GM13977 (cell line): ENCODE measurements at regions not wholly inside any gene's neighbourhood (a gene's known extent, or its start where the extent isn't known, plus 50 kb on each side); places are given as distances from the start of the nearest gene placed in this dataset.

Experiments used
- DNase-seq: peaks from one replicate; pipeline ENCODE4 v3.0.0; 2012; ENCODE audit warnings: low spot score
- in situ Hi-C: fragments of 300-500 bp; cut with MboI; formaldehyde crosslinking; loops from one replicate; pipeline ENCODE4 v1.12.0; 2022; ENCODE audit warnings: low sequenced_read_pairs, low pct_unique_long_range_greater_than_20kb, mixed read lengths, inconsistent platforms; ENCODE audit not compliant: unreplicated experiment
- TF ChIP-seq, protein P1 (sequence below): IDR thresholded peaks from 2 replicates; pipeline ENCODE4 v1.5.1; 2012; ENCODE audit warnings: mild to moderate bottlenecking, control low read depth; ENCODE audit not compliant: insufficient read depth; ENCODE audit errors: extremely low read depth, missing control alignments

DNA sequence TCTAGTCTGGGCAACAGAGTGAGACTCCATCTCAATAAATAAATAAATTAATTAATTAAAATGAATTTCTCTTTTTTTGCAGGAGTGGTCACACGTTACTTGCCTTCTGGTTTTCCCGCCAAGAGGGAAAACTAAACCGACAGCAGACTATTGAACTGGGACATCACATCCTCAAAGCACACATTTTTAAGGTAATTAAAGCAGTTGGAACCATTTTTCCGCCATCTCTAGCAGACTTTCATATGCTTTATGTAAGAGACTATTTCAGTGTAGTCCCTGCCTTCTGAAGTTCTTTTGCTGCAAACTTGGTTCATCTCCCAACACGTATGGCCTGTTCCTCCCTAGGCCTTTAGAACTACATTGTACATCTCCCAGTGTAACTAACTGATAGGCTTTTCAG is 66.5 kb downstream of the CYB561 start:
- in situ Hi-C loops: no loop called here
- DNase-seq: no peak
- TF ChIP-seq, protein P1, sequence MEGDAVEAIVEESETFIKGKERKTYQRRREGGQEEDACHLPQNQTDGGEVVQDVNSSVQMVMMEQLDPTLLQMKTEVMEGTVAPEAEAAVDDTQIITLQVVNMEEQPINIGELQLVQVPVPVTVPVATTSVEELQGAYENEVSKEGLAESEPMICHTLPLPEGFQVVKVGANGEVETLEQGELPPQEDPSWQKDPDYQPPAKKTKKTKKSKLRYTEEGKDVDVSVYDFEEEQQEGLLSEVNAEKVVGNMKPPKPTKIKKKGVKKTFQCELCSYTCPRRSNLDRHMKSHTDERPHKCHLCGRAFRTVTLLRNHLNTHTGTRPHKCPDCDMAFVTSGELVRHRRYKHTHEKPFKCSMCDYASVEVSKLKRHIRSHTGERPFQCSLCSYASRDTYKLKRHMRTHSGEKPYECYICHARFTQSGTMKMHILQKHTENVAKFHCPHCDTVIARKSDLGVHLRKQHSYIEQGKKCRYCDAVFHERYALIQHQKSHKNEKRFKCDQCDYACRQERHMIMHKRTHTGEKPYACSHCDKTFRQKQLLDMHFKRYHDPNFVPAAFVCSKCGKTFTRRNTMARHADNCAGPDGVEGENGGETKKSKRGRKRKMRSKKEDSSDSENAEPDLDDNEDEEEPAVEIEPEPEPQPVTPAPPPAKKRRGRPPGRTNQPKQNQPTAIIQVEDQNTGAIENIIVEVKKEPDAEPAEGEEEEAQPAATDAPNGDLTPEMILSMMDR: no peak

DNA sequence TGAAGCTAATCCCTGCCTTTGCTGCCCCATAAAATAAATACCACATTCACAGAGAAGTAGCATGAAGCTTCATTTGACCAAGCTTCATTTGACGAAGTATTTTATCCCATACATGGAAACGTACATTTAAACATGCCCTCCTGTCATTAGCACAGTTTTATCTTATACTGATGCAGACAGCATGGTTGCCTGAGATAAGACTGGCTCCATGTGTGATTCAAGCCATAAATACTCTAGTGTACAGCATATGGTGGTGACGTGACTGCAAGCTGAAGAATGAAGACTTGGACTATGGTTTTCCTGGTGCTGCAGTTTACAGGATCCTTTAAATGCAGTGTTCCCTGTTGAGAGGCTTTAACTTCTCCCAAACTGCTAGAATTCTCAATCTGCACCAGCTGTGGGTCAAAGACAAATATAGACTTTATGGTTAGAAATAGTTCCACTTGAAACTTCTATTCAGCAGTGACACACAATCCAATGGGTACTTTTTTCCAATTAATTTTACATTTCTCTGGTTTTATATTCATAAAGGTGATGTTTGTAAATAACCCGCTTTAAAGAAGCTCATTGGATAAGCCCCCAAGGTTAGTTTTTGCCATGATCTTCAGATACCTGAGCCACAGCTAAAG is 64.9 kb downstream of the CYB561 start:
- no peak for DNase-seq
- TF ChIP-seq, protein P1: no peak
- in situ Hi-C loops: no loop called here

DNA sequence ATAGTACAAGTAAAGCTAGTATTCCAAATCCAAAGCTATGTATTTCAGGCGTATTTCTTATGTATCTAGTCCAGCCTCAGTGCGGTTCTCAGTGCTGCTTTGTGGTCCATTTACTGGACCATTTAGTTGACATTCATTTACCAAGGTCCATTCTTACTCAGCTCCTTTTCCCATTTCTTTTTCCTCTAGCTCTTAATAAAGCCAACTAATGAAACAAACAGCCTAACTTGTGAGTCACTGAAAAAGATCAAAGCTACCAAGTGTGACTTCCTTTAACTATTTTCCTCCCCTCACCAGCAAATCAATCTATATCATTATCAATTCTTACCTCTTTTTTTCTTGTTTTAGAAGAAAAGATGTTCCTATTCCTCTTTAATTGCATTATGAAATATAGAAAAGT is 64.0 kb downstream of the CYB561 start:
- DNase-seq: no peak
- in situ Hi-C loops: no loop called here
- TF ChIP-seq, protein P1: no peak
